Glutamatergic neuron (in vitro differentiated cells): ENCODE measurements at regions not wholly inside any gene's neighbourhood (a gene's known extent, or its start where the extent isn't known, plus 50 kb on each side); places are given as distances from the start of the nearest gene placed in this dataset.

Source experiments
- DNase-seq: peaks from one replicate; pipeline ENCODE4 v3.0.0; 2022
- H3K27ac Mint-ChIP-seq: one replicate; pipeline ENCODE4 v1.8.0; 2020; ENCODE audit warnings: mild to moderate bottlenecking, mixed read lengths, inconsistent platforms; ENCODE audit not compliant: unreplicated experiment
- H3K27me3 Mint-ChIP-seq: one replicate; pipeline ENCODE4 v1.8.0; 2020; ENCODE audit warnings: mild to moderate bottlenecking, moderate library complexity, mixed read lengths, inconsistent platforms; ENCODE audit not compliant: unreplicated experiment
- H3K36me3 Mint-ChIP-seq: one replicate; pipeline ENCODE4 v1.8.0; 2020; ENCODE audit warnings: mild to moderate bottlenecking, mixed read lengths, inconsistent platforms; ENCODE audit not compliant: unreplicated experiment
- H3K4me1 Mint-ChIP-seq: one replicate; pipeline ENCODE4 v1.8.0; 2020; ENCODE audit warnings: mild to moderate bottlenecking, low read depth, mixed read lengths, inconsistent platforms; ENCODE audit not compliant: unreplicated experiment
- H3K4me3 Mint-ChIP-seq: one replicate; pipeline ENCODE4 v1.8.0; 2020; ENCODE audit warnings: mild to moderate bottlenecking, mixed read lengths, inconsistent platforms; ENCODE audit not compliant: unreplicated experiment
- H3K9me3 Mint-ChIP-seq: one replicate; pipeline ENCODE4 v1.8.0; 2020; ENCODE audit warnings: mild to moderate bottlenecking, moderate library complexity, mixed read lengths, inconsistent platforms; ENCODE audit not compliant: unreplicated experiment
- CTCF ChIP-seq: fragments of 200-600 bp; sonication (generic); IDR thresholded peaks from one replicate; pipeline ENCODE4 v1.5.0; 2021; ENCODE audit not compliant: partially characterized antibody, unreplicated experiment

GRCh38 chr9:134537951-134538641, 103.5 kb upstream of the COL5A1 start:
- Mint-ChIP-seq H3K27ac (no peak overlapping the region), H3K4me3 (no peak overlapping the region), H3K9me3 (peaks cover 3% of the 10 kb centered on the region), H3K4me1 (no peaks in the 10 kb centered on the region), H3K27me3 (peaks cover 10% of the 10 kb centered on the region), H3K36me3 (peaks cover 5% of the 10 kb centered on the region)
- TF ChIP-seq CTCF: no peak
- no peak for DNase-seq

GRCh38 chr9:134538856-134539566, 102.6 kb upstream of the COL5A1 start:
- no peak overlapping the region for H3K4me3 Mint-ChIP-seq
- DNase-seq: no peak
- TF ChIP-seq CTCF: no peak
- H3K9me3 Mint-ChIP-seq: peaks cover 3% of the 10 kb centered on the region
- peaks cover 3% of the 10 kb centered on the region for H3K4me1 Mint-ChIP-seq
- H3K36me3 Mint-ChIP-seq: peaks cover 5% of the 10 kb centered on the region
- H3K27ac Mint-ChIP-seq: no peak overlapping the region
- peaks cover 10% of the 10 kb centered on the region for H3K27me3 Mint-ChIP-seq

GRCh38 chr9:134539586-134540194, 101.9 kb upstream of the COL5A1 start:
- TF ChIP-seq CTCF: no peak
- H3K36me3 Mint-ChIP-seq: peaks cover 5% of the 10 kb centered on the region
- H3K9me3 Mint-ChIP-seq: peaks cover 5% of the 10 kb centered on the region
- peaks cover 6% of the 10 kb centered on the region for H3K4me1 Mint-ChIP-seq
- H3K27ac Mint-ChIP-seq: no peak overlapping the region
- peaks cover 10% of the 10 kb centered on the region for H3K27me3 Mint-ChIP-seq
- no peak overlapping the region for H3K4me3 Mint-ChIP-seq
- DNase-seq: no peak

GRCh38 chr9:134540276-134541096, 101.1 kb upstream of the COL5A1 start:
- TF ChIP-seq CTCF: no peak
- peaks cover 5% of the 10 kb centered on the region for H3K36me3 Mint-ChIP-seq
- DNase-seq: no peak
- H3K4me1 Mint-ChIP-seq: peaks cover 14% of the 10 kb centered on the region
- no peak overlapping the region for H3K4me3 Mint-ChIP-seq
- H3K9me3 Mint-ChIP-seq: peaks cover 5% of the 10 kb centered on the region
- H3K27me3 Mint-ChIP-seq: peaks cover 11% of the 10 kb centered on the region
- no peak overlapping the region for H3K27ac Mint-ChIP-seq
